Liver (tissue), 8 donors: ENCODE measurements at regions not wholly inside any gene's neighbourhood (a gene's known extent, or its start where the extent isn't known, plus 50 kb on each side); places are given as distances from the start of the nearest gene placed in this dataset.

Experiments
- DNase-seq: peaks from one replicate; pipeline ENCODE4 v3.0.0-alpha.2; 2017; ENCODE audit warnings: low spot score
- H3K27ac ChIP-seq, 2 donors: one replicate each; pipeline ENCODE4 v1.7.0; 2013; ENCODE audit warnings: inconsistent platforms in 2 of 2, low read length in 2 of 2, control low read depth in 1 of 2, low read depth in 1 of 2, mild to moderate bottlenecking in 1 of 2
- H3K27me3 ChIP-seq, 4 donors: one replicate each; pipeline versions ENCODE4 v1.6.1 to v1.7.0; 2013; ENCODE audit warnings: low read length in 3 of 4, inconsistent platforms in 1 of 4, mild to moderate bottlenecking in 1 of 4, moderate library complexity in 1 of 4; ENCODE audit not compliant: control insufficient read depth in 4 of 4, insufficient read depth in 4 of 4
- H3K36me3 ChIP-seq, 4 donors: one replicate each; pipeline versions ENCODE4 v1.6.1 to v1.7.0; 2013; ENCODE audit warnings: low read length in 3 of 4, mild to moderate bottlenecking in 3 of 4, low read depth in 1 of 4, moderate library complexity in 1 of 4; ENCODE audit not compliant: control insufficient read depth in 4 of 4, insufficient read depth in 3 of 4
- H3K4me1 ChIP-seq, 4 donors: one replicate each; pipeline versions ENCODE4 v1.6.1 to v1.7.0; 2013; ENCODE audit warnings: low read length in 3 of 4, mild to moderate bottlenecking in 3 of 4, moderate library complexity in 1 of 4; ENCODE audit not compliant: control insufficient read depth in 4 of 4, insufficient read depth in 4 of 4
- H3K4me3 ChIP-seq, 3 donors: one replicate each; pipeline versions ENCODE4 v1.6.1 to v1.7.0; 2013; ENCODE audit warnings: low read length in 3 of 3, control low read depth in 1 of 3, low read depth in 1 of 3, mild to moderate bottlenecking in 1 of 3
- H3K9ac ChIP-seq, 2 donors: one replicate each; pipeline ENCODE4 v1.7.0; 2013; ENCODE audit warnings: low read length in 2 of 2, mild to moderate bottlenecking in 2 of 2, moderate library complexity in 2 of 2, control low read depth in 1 of 2, low read depth in 1 of 2
- H3K9me3 ChIP-seq, 4 donors: one replicate each; pipeline versions ENCODE4 v1.6.1 to v1.7.0; 2013; ENCODE audit warnings: low read length in 3 of 4; ENCODE audit not compliant: control insufficient read depth in 4 of 4
- ATF3 ChIP-seq: IDR thresholded peaks from 2 replicates; pipeline ENCODE4 v1.6.1; 2016; ENCODE audit warnings: antibody characterized with exemption
- CTCF ChIP-seq: fragments of 150-350 bp; IDR thresholded peaks from 2 replicates; pipeline ENCODE4 v1.5.1; 2017; ENCODE audit warnings: improper control_type of control experiment, low read depth, low read length; ENCODE audit not compliant: missing input control
- FOXA1 ChIP-seq: IDR thresholded peaks from 2 replicates; pipeline ENCODE4 v1.6.1; 2016; ENCODE audit warnings: antibody characterized with exemption
- FOXA2 ChIP-seq: IDR thresholded peaks from 2 replicates; pipeline ENCODE4 v1.6.1; 2016; ENCODE audit warnings: antibody characterized with exemption
- GABPA ChIP-seq, 2 donors: IDR thresholded peaks in 1 of 2; conservative IDR thresholded peaks in 1 of 2; 2 replicates each; pipeline ENCODE4 v1.6.1; 2016; ENCODE audit warnings: antibody characterized with exemption in 2 of 2, mild to moderate bottlenecking in 1 of 2, moderate library complexity in 1 of 2
- MAX ChIP-seq: IDR thresholded peaks from 2 replicates; pipeline ENCODE4 v1.6.1; 2016; ENCODE audit warnings: antibody characterized with exemption
- NR2F2 ChIP-seq: IDR thresholded peaks from 2 replicates; pipeline ENCODE4 v1.6.1; 2016; ENCODE audit warnings: antibody characterized with exemption
- RAD21 ChIP-seq, 2 donors: IDR thresholded peaks; 2 replicates each; pipeline ENCODE4 v1.6.1; 2016; ENCODE audit warnings: antibody characterized with exemption in 2 of 2, mild to moderate bottlenecking in 2 of 2
- RXRA ChIP-seq, 2 donors: IDR thresholded peaks; 2 replicates each; pipeline ENCODE4 v1.6.1; 2017 to 2018; ENCODE audit warnings: antibody characterized with exemption in 2 of 2, mild to moderate bottlenecking in 1 of 2
- TAF1 ChIP-seq: conservative IDR thresholded peaks from 2 replicates; pipeline ENCODE4 v1.6.1; 2016; ENCODE audit warnings: antibody characterized with exemption, mild to moderate bottlenecking
- WGBS: extraction: QIAGEN DNeasy Blood & Tissue Kit; methylation state at CpG from one replicate; pipeline ENCODE4 v1.1.7; 2013; 5-methylcytosine and 5-hydroxymethylcytosine counted together
- TF ChIP-seq, protein P1 (sequence below): IDR thresholded peaks from 2 replicates; pipeline ENCODE4 v1.6.1; 2016; ENCODE audit warnings: antibody characterized with exemption
- donor health status: healthy.
- donor health status: healthy.
- donor health status: healthy.
- donor health status: healthy.
- donor health status: healthy.

DNA sequence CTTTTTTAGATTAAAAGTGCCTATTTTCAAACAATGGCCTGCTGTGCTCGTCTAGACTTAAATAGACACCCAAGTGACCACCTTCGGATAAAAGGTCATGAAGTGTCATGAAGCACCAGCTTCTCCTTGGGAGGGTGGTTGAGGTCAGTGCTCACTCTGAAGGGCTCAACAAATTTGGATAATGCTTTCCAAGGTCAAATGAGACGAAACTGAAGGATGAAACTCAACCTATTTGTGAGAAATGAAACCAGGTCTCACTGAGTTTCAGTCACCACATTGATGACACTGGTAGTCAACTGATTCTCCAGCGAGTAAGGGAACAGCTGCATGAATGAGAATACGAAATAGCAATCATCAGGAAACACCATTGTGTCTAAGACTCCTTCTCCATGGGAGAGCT lies 852.6 kb downstream of the NTRK3 start:
- DNase-seq = no peak
- no peak overlapping the region for H3K9ac ChIP-seq
- H3K9me3 ChIP-seq = no peaks in the 10 kb centered on the region
- 54% methylated on average over 5 of the region's 5 CpGs for WGBS
- TF ChIP-seq GABPA (IDR thresholded peaks at IDR 0.05 in 1 of 2, conservative IDR thresholded peaks at IDR 0.05 in 1 of 2) (no peak), MAX (no peak), NR2F2 (no peak)
- H3K36me3 ChIP-seq = no peaks in the 10 kb centered on the region
- H3K27me3 ChIP-seq = no peaks in the 10 kb centered on the region
- H3K27ac ChIP-seq = no peak overlapping the region
- no peak overlapping the region for H3K4me3 ChIP-seq
- H3K4me1 ChIP-seq = no peaks in the 10 kb centered on the region

DNA sequence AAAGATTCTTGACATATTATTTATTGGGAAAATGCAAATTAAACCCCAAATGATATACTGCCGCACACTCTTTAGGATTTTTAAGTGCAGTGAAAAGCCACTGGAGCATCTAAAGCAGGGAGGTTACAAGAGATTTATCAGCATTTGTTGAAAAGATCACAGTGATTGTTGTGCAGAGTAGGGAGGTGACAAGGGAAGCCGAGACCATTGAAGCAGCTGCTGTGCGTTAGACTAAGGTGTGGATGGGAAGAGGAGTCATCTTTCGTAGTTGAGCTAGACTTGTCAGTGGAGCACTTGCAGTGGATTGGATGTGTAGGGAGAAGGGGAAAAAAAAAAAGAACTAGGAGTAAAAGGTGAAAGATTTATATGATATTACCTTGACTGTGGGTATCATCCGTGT lies 854.6 kb downstream of the NTRK3 start:
- H3K27ac ChIP-seq = no peak overlapping the region
- WGBS = 64% methylated on average over 5 of the region's 5 CpGs
- TF ChIP-seq NR2F2 (no peak), FOXA1 (no peak), TAF1 (no peak), GABPA (IDR thresholded peaks at IDR 0.05 in 1 of 2, conservative IDR thresholded peaks at IDR 0.05 in 1 of 2) (no peak)
- TF ChIP-seq, protein P1, sequence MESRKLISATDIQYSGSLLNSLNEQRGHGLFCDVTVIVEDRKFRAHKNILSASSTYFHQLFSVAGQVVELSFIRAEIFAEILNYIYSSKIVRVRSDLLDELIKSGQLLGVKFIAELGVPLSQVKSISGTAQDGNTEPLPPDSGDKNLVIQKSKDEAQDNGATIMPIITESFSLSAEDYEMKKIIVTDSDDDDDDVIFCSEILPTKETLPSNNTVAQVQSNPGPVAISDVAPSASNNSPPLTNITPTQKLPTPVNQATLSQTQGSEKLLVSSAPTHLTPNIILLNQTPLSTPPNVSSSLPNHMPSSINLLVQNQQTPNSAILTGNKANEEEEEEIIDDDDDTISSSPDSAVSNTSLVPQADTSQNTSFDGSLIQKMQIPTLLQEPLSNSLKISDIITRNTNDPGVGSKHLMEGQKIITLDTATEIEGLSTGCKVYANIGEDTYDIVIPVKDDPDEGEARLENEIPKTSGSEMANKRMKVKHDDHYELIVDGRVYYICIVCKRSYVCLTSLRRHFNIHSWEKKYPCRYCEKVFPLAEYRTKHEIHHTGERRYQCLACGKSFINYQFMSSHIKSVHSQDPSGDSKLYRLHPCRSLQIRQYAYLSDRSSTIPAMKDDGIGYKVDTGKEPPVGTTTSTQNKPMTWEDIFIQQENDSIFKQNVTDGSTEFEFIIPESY = no peak

GRCh38 chr15:87394676-87395075 lies 861.9 kb downstream of the NTRK3 start:
- Histone ChIP-seq H3K36me3 (no peaks in the 10 kb centered on the region), H3K4me3 (no peak overlapping the region), H3K9ac (no peak overlapping the region), H3K27me3 (no peaks in the 10 kb centered on the region), H3K9me3 (peaks cover 3 to 12% (median 6%) of the 10 kb centered on the region in 4 donors), H3K27ac (no peak overlapping the region), H3K4me1 (no peaks in the 10 kb centered on the region)
- TF ChIP-seq RAD21 (IDR thresholded peaks at IDR 0.05) (no peak), ATF3 (no peak), RXRA (IDR thresholded peaks at IDR 0.05) (no peak), FOXA2 (no peak), CTCF (no peak), FOXA1 (no peak)
- TF ChIP-seq, protein P1 = no peak
- DNase-seq = no peak
- 64% methylated on average over 3 of the region's 3 CpGs for WGBS

More for the DNA sequence above, 854.6 kb downstream of the NTRK3 start:
- no peaks in the 10 kb centered on the region for H3K9me3 ChIP-seq
- H3K4me1 ChIP-seq = no peaks in the 10 kb centered on the region
- H3K9ac ChIP-seq = no peak overlapping the region
- no peak for DNase-seq
- H3K36me3 ChIP-seq = no peaks in the 10 kb centered on the region
- H3K27me3 ChIP-seq = no peaks in the 10 kb centered on the region
- no peak overlapping the region for H3K4me3 ChIP-seq
